GM12878 (cell line): ENCODE measurements at regions not wholly inside any gene's neighbourhood (a gene's known extent, or its start where the extent isn't known, plus 50 kb on each side); places are given as distances from the start of the nearest gene placed in this dataset.

Source experiments
- ATAC-seq: fragments of 200-7000 bp; cut with Tn5 transposase; 3 replicates; pipeline ENCODE4 v1.9.1; 2020; ENCODE audit warnings: mild to moderate bottlenecking, moderate library complexity
- BruUV-seq: library from RNA; stranded (reverse); fragments of 400-500 nt; replicated peaks from 2 replicates; lab custom pipeline; 2021; lab: Mats Ljungman, UMichigan
- CTCF ChIA-PET: fragments of 300-600 bp; sonication (Branson Sonifier 250); formaldehyde crosslinking; extraction: SDS; loops from one replicate; lab custom pipeline; 2021; ENCODE audit warnings: inconsistent platforms; lab: Yijun Ruan, JAX
- POLR2A ChIA-PET: fragments of 350-600 bp; formaldehyde crosslinking; extraction: SDS; loops from one replicate; lab custom pipeline; 2021; ENCODE audit warnings: inconsistent platforms; lab: Charles Lee
- RAD21 ChIA-PET: fragments of 300-600 bp; sonication (Branson Sonifier 250); formaldehyde crosslinking; loops from one replicate; lab custom pipeline; 2023; ENCODE audit warnings: antibody characterized with exemption; ENCODE audit not compliant: unreplicated experiment; lab: Charles Lee
- SMC1A ChIA-PET: fragments of 300-600 bp; sonication (Branson Sonifier 250); formaldehyde crosslinking; loops from one replicate; lab custom pipeline; 2023; ENCODE audit not compliant: unreplicated experiment, uncharacterized antibody; lab: Charles Lee
- DNase-seq: peaks from one replicate; pipeline ENCODE4 v3.0.0-alpha.2; 2011; ENCODE audit warnings: low read depth, low spot score
- FAIRE-seq: peaks from 3 replicates; lab custom pipeline; 2011; peaks lifted over from hg19 to GRCh38; lab: Jason Lieb, UNC
- H2AFZ ChIP-seq: 2 replicates; pipeline ENCODE4 v1.6.0; 2011; ENCODE audit warnings: low read depth, low read length, control low read depth; ENCODE audit not compliant: control insufficient read depth
- H3K27ac ChIP-seq: 2 replicates; pipeline ENCODE4 v1.5.1; 2011; ENCODE audit warnings: control low read depth; ENCODE audit not compliant: control insufficient read depth, insufficient read depth
- H3K27me3 ChIP-seq, 2 experiments: replicated peaks in 1 of 2; 2 replicates each; pipeline versions ENCODE4 v1.6.0 to v1.6.1; 2011; ENCODE audit warnings: low read length in 1 of 2; ENCODE audit not compliant: control insufficient read depth in 2 of 2, insufficient read depth in 2 of 2
- H3K36me3 ChIP-seq, 2 experiments: 2 replicates each; pipeline ENCODE4 v1.5.1; 2011; ENCODE audit warnings: low read length in 1 of 2; ENCODE audit not compliant: control insufficient read depth in 2 of 2, insufficient read depth in 2 of 2
- H3K4me1 ChIP-seq: 2 replicates; pipeline ENCODE4 v1.6.1; 2011; ENCODE audit warnings: mild to moderate bottlenecking, low read length, moderate library complexity, mixed read lengths; ENCODE audit not compliant: control insufficient read depth, insufficient read depth
- H3K4me2 ChIP-seq: 2 replicates; pipeline ENCODE4 v1.6.0; 2011; ENCODE audit warnings: control low read depth; ENCODE audit not compliant: control insufficient read depth, insufficient read depth
- H3K4me3 ChIP-seq: fragments of 200-600 bp; sonication (generic); 2 replicates; pipeline ENCODE4 v1.5.1; 2016
- H3K79me2 ChIP-seq: 2 replicates; pipeline ENCODE4 v1.6.0; 2011; ENCODE audit warnings: low read length; ENCODE audit not compliant: control insufficient read depth, insufficient read depth
- H3K9ac ChIP-seq: 2 replicates; pipeline ENCODE4 v1.8.0; 2011; ENCODE audit warnings: low read length, control low read depth, mixed read lengths; ENCODE audit not compliant: control insufficient read depth, insufficient read depth
- H3K9me3 ChIP-seq: replicated peaks from 3 replicates; pipeline ENCODE4 v1.5.1; 2011; ENCODE audit warnings: mild to moderate bottlenecking, low read length; ENCODE audit not compliant: control insufficient read depth, insufficient read depth
- H4K20me1 ChIP-seq: 2 replicates; pipeline ENCODE4 v1.6.0; 2011; ENCODE audit not compliant: control insufficient read depth, insufficient read depth
- CHD4 ChIP-seq: fragments of 200-600 bp; sonication (generic); IDR thresholded peaks from 2 replicates; pipeline ENCODE4 v1.6.1; 2016; ENCODE audit warnings: mild to moderate bottlenecking
- RAD21 ChIP-seq: IDR thresholded peaks from 2 replicates; pipeline ENCODE4 v1.6.1; 2011; ENCODE audit warnings: mild to moderate bottlenecking, low read depth, low read length, moderate library complexity; ENCODE audit not compliant: insufficient read depth
- SUZ12 ChIP-seq: fragments of 200-600 bp; sonication (generic); IDR thresholded peaks from one replicate; pipeline ENCODE4 v1.6.1; 2018; ENCODE audit warnings: antibody characterized with exemption, mild to moderate bottlenecking; ENCODE audit not compliant: unreplicated experiment
- TCF12 ChIP-seq: IDR thresholded peaks from 2 replicates; pipeline ENCODE4 v1.6.1; 2011; ENCODE audit warnings: low read depth, mild to moderate bottlenecking, low read length
- WGBS: methylation state at CpG from one replicate; pipeline ENCODE4 v1.1.6; 2016; ENCODE audit warnings: low lambda C conversion rate; ENCODE audit not compliant: insufficient replicate concordance, insufficient coverage; ENCODE audit errors: missing lambda C conversion rate; 5-methylcytosine and 5-hydroxymethylcytosine counted together
- in situ Hi-C: fragments of 300-500 bp; cut with MboI; formaldehyde crosslinking; loops from 9 replicates; pipeline ENCODE4 v1.14.3; 2018; ENCODE audit warnings: mixed read lengths
- intact Hi-C: fragments of 100-400 bp; cut with micrococcal nuclease; formaldehyde crosslinking; loops from one replicate; pipeline ENCODE4 v1.14.2; 2022; ENCODE audit not compliant: unreplicated experiment
- TF ChIP-seq, protein P1 (sequence below): IDR thresholded peaks from 2 replicates; pipeline ENCODE4 v1.6.1; 2012; ENCODE audit warnings: improper control_type of control experiment, low read depth, low read length; ENCODE audit not compliant: insufficient replicate concordance
- TF ChIP-seq, protein P2 (sequence below): IDR thresholded peaks from 2 replicates; pipeline ENCODE4 v1.6.1; 2011; ENCODE audit warnings: low read depth, low read length, improper control_type of control experiment, borderline replicate concordance
- TF ChIP-seq, protein P3 (sequence below), 3 experiments: IDR thresholded peaks in 2 of 3; conservative IDR thresholded peaks in 1 of 3; 2 replicates each; pipeline ENCODE4 v1.5.1; 2011; ENCODE audit warnings: low read depth in 3 of 3, low read length in 3 of 3, mild to moderate bottlenecking in 3 of 3, control low read depth in 2 of 3, moderate library complexity in 2 of 3, inconsistent platforms in 1 of 3, mixed read lengths in 1 of 3; ENCODE audit not compliant: control insufficient read depth in 2 of 3, insufficient read depth in 1 of 3; ENCODE audit errors: extremely low read depth in 1 of 3
- TF ChIP-seq, protein P4 (sequence below): fragments of 450-650 bp; formaldehyde crosslinking; IDR thresholded peaks from 2 replicates; pipeline ENCODE4 v1.5.0; 2022; ENCODE audit warnings: mild to moderate bottlenecking, missing genetic modification characterization

DNA sequence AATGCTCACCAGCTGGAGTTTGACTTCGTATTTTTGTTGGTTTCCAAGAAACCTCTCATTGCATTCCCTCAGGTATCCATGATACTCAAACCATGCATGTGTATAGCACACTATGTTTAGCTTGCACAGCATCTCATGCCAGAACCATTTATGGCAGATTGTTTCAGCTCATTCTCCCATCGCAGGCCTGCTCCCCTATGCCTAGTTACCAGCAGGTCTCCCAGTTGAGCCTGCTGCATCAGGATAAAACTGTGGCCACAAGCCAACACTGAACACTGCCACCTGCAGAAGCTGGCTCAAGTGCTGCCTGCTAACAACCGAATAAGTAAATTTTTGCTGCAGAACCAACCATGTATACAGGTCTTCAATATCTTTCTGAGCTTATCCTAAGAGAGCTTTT is 804.5 kb downstream of the NLGN4Y start:
- SMC1A ChIA-PET = no interaction called here
- POLR2A ChIA-PET = no interaction called here
- H3K9ac ChIP-seq = no peak overlapping the region
- no peaks in the 10 kb centered on the region for H3K79me2 ChIP-seq
- no CpG with 5 or more reads among the region's 3 CpGs for WGBS
- ATAC-seq = no peak
- in situ Hi-C loops (no loop called here), intact Hi-C loops (no loop called here)
- no peaks in the 10 kb centered on the region for H3K27me3 ChIP-seq
- no peak overlapping the region for H3K27ac ChIP-seq
- H3K4me2 ChIP-seq = no peak overlapping the region
- no peaks in the 10 kb centered on the region for H3K9me3 ChIP-seq
- no peak overlapping the region for H2AFZ ChIP-seq
- H3K4me3 ChIP-seq = no peak overlapping the region
- H4K20me1 ChIP-seq = no peaks in the 10 kb centered on the region
- RAD21 ChIA-PET = no interaction called here
- no peak for DNase-seq
- BruUV-seq = no TSS peak
- H3K4me1 ChIP-seq = no peaks in the 10 kb centered on the region
- no peak for TF ChIP-seq TCF12
- TF ChIP-seq SUZ12 = no peak
- TF ChIP-seq, protein P1, sequence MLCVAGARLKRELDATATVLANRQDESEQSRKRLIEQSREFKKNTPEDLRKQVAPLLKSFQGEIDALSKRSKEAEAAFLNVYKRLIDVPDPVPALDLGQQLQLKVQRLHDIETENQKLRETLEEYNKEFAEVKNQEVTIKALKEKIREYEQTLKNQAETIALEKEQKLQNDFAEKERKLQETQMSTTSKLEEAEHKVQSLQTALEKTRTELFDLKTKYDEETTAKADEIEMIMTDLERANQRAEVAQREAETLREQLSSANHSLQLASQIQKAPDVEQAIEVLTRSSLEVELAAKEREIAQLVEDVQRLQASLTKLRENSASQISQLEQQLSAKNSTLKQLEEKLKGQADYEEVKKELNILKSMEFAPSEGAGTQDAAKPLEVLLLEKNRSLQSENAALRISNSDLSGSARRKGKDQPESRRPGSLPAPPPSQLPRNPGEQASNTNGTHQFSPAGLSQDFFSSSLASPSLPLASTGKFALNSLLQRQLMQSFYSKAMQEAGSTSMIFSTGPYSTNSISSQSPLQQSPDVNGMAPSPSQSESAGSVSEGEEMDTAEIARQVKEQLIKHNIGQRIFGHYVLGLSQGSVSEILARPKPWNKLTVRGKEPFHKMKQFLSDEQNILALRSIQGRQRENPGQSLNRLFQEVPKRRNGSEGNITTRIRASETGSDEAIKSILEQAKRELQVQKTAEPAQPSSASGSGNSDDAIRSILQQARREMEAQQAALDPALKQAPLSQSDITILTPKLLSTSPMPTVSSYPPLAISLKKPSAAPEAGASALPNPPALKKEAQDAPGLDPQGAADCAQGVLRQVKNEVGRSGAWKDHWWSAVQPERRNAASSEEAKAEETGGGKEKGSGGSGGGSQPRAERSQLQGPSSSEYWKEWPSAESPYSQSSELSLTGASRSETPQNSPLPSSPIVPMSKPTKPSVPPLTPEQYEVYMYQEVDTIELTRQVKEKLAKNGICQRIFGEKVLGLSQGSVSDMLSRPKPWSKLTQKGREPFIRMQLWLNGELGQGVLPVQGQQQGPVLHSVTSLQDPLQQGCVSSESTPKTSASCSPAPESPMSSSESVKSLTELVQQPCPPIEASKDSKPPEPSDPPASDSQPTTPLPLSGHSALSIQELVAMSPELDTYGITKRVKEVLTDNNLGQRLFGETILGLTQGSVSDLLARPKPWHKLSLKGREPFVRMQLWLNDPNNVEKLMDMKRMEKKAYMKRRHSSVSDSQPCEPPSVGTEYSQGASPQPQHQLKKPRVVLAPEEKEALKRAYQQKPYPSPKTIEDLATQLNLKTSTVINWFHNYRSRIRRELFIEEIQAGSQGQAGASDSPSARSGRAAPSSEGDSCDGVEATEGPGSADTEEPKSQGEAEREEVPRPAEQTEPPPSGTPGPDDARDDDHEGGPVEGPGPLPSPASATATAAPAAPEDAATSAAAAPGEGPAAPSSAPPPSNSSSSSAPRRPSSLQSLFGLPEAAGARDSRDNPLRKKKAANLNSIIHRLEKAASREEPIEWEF = no peak
- TF ChIP-seq, protein P2, sequence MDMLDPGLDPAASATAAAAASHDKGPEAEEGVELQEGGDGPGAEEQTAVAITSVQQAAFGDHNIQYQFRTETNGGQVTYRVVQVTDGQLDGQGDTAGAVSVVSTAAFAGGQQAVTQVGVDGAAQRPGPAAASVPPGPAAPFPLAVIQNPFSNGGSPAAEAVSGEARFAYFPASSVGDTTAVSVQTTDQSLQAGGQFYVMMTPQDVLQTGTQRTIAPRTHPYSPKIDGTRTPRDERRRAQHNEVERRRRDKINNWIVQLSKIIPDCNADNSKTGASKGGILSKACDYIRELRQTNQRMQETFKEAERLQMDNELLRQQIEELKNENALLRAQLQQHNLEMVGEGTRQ = no peak
- no peak for TF ChIP-seq RAD21
- TF ChIP-seq, protein P3, sequence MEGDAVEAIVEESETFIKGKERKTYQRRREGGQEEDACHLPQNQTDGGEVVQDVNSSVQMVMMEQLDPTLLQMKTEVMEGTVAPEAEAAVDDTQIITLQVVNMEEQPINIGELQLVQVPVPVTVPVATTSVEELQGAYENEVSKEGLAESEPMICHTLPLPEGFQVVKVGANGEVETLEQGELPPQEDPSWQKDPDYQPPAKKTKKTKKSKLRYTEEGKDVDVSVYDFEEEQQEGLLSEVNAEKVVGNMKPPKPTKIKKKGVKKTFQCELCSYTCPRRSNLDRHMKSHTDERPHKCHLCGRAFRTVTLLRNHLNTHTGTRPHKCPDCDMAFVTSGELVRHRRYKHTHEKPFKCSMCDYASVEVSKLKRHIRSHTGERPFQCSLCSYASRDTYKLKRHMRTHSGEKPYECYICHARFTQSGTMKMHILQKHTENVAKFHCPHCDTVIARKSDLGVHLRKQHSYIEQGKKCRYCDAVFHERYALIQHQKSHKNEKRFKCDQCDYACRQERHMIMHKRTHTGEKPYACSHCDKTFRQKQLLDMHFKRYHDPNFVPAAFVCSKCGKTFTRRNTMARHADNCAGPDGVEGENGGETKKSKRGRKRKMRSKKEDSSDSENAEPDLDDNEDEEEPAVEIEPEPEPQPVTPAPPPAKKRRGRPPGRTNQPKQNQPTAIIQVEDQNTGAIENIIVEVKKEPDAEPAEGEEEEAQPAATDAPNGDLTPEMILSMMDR (IDR thresholded peaks at IDR 0.05 in 2 of 3, conservative IDR thresholded peaks at IDR 0.05 in 1 of 3; ENCODE audit: control insufficient read depth in 2 of 3, extremely low read depth in 1 of 3, insufficient read depth in 1 of 3, low read depth in 3 of 3, low read length in 3 of 3) = no peak
- TF ChIP-seq CHD4 = no peak
- TF ChIP-seq, protein P4, sequence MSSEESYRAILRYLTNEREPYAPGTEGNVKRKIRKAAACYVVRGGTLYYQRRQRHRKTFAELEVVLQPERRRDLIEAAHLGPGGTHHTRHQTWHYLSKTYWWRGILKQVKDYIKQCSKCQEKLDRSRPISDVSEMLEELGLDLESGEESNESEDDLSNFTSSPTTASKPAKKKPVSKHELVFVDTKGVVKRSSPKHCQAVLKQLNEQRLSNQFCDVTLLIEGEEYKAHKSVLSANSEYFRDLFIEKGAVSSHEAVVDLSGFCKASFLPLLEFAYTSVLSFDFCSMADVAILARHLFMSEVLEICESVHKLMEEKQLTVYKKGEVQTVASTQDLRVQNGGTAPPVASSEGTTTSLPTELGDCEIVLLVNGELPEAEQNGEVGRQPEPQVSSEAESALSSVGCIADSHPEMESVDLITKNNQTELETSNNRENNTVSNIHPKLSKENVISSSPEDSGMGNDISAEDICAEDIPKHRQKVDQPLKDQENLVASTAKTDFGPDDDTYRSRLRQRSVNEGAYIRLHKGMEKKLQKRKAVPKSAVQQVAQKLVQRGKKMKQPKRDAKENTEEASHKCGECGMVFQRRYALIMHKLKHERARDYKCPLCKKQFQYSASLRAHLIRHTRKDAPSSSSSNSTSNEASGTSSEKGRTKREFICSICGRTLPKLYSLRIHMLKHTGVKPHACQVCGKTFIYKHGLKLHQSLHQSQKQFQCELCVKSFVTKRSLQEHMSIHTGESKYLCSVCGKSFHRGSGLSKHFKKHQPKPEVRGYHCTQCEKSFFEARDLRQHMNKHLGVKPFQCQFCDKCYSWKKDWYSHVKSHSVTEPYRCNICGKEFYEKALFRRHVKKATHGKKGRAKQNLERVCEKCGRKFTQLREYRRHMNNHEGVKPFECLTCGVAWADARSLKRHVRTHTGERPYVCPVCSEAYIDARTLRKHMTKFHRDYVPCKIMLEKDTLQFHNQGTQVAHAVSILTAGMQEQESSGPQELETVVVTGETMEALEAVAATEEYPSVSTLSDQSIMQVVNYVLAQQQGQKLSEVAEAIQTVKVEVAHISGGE (CRISPR knock-in tag) = no peak
- CTCF ChIA-PET = no interaction called here
- no peaks in the 10 kb centered on the region for H3K36me3 ChIP-seq
- FAIRE-seq = no peak
